GM23338 (cell line): ENCODE measurements at regions not wholly inside any gene's neighbourhood (a gene's known extent, or its start where the extent isn't known, plus 50 kb on each side); places are given as distances from the start of the nearest gene placed in this dataset.

Experiments
- ATAC-seq: fragments of 200-7000 bp; cut with Tn5 transposase; 3 replicates; pipeline ENCODE4 v1.9.1; 2020
- DNase-seq: peaks from one replicate; pipeline ENCODE4 v3.0.0-alpha.2; 2015; ENCODE audit warnings: low spot score
- H2AFZ ChIP-seq: fragments of 200-600 bp; sonication (generic); 2 replicates; pipeline ENCODE4 v1.8.0; 2016; ENCODE audit warnings: antibody characterized with exemption, mild to moderate bottlenecking, moderate library complexity
- H3F3A ChIP-seq: fragments of 200-600 bp; sonication (generic); replicated peaks from 2 replicates; pipeline ENCODE4 v1.8.0; 2017; ENCODE audit warnings: antibody characterized with exemption, mixed run types, low read depth
- H3K27ac ChIP-seq: fragments of 200-600 bp; sonication (generic); 2 replicates; pipeline ENCODE4 v1.6.1; 2016; ENCODE audit warnings: low read depth
- H3K27me3 ChIP-seq: fragments of 200-600 bp; sonication (generic); 2 replicates; pipeline ENCODE4 v1.8.0; 2016; ENCODE audit warnings: mild to moderate bottlenecking, mixed run types, moderate library complexity; ENCODE audit not compliant: insufficient read depth
- H3K36me3 ChIP-seq: fragments of 200-600 bp; sonication (generic); 2 replicates; pipeline ENCODE4 v1.8.0; 2016; ENCODE audit warnings: mild to moderate bottlenecking; ENCODE audit not compliant: insufficient read depth
- H3K4me1 ChIP-seq: fragments of 200-600 bp; sonication (generic); 2 replicates; pipeline ENCODE4 v1.8.0; 2016; ENCODE audit warnings: mild to moderate bottlenecking, moderate library complexity; ENCODE audit not compliant: insufficient read depth
- H3K4me2 ChIP-seq: fragments of 200-600 bp; sonication (generic); 2 replicates; pipeline ENCODE4 v1.7.1; 2017; ENCODE audit warnings: mixed run types
- H3K4me3 ChIP-seq: fragments of 200-600 bp; sonication (generic); 2 replicates; pipeline ENCODE4 v1.6.1; 2016; ENCODE audit warnings: mixed run types
- H3K79me2 ChIP-seq: fragments of 200-600 bp; sonication (generic); replicated peaks from 2 replicates; pipeline ENCODE4 v1.8.0; 2017; ENCODE audit warnings: mild to moderate bottlenecking; ENCODE audit not compliant: insufficient read depth
- H3K9me2 ChIP-seq: fragments of 200-600 bp; sonication (generic); 2 replicates; pipeline ENCODE4 v1.8.0; 2017; ENCODE audit not compliant: insufficient read depth
- H4K20me1 ChIP-seq: fragments of 200-600 bp; sonication (generic); replicated peaks from 2 replicates; pipeline ENCODE4 v1.8.0; 2017; ENCODE audit warnings: mild to moderate bottlenecking; ENCODE audit not compliant: insufficient read depth
- H3K27ac Mint-ChIP-seq: 2 replicates; pipeline ENCODE4 v1.8.0; 2020; ENCODE audit warnings: inconsistent platforms, mild to moderate bottlenecking, moderate library complexity, mixed read lengths
- H3K27me3 Mint-ChIP-seq: 3 replicates; pipeline ENCODE4 v1.8.0; 2022; ENCODE audit warnings: low read depth, mild to moderate bottlenecking, moderate library complexity, mixed read lengths, inconsistent platforms; ENCODE audit not compliant: insufficient read depth, poor library complexity
- H3K36me3 Mint-ChIP-seq: 3 replicates; pipeline ENCODE4 v1.8.0; 2021; ENCODE audit warnings: low read depth, mild to moderate bottlenecking, inconsistent platforms, moderate library complexity, mixed read lengths
- H3K4me1 Mint-ChIP-seq: 3 replicates; pipeline ENCODE4 v1.8.0; 2020; ENCODE audit warnings: mild to moderate bottlenecking, inconsistent platforms, mixed read lengths
- H3K4me3 Mint-ChIP-seq: 3 replicates; pipeline ENCODE4 v1.8.0; 2021; ENCODE audit warnings: moderate library complexity, mild to moderate bottlenecking, inconsistent platforms, mixed read lengths
- H3K9me3 Mint-ChIP-seq: 3 replicates; pipeline ENCODE4 v1.8.0; 2020; ENCODE audit warnings: moderate library complexity, mild to moderate bottlenecking, inconsistent platforms, mixed read lengths
- CREB1 ChIP-seq: fragments of 250-450 bp; sonication (Bioruptor Pico); IDR thresholded peaks from 2 replicates; pipeline ENCODE4 v1.5.0; 2020; ENCODE audit warnings: low read depth, mild to moderate bottlenecking, moderate library complexity
- CTCF ChIP-seq, 2 experiments: fragments of 200-600 bp in 1 of 2; sonication (generic) in 1 of 2; conservative IDR thresholded peaks; 2 replicates each; pipeline versions ENCODE4 v1.5.1 to v1.6.1; 2016 to 2017; ENCODE audit warnings: antibody characterized with exemption in 2 of 2, low read depth in 2 of 2, mild to moderate bottlenecking in 2 of 2, moderate library complexity in 1 of 2
- ETS1 ChIP-seq: IDR thresholded peaks from 2 replicates; pipeline ENCODE4 v1.6.1; 2016; ENCODE audit warnings: antibody characterized with exemption
- EZH2 ChIP-seq: fragments of 200-600 bp; sonication (generic); IDR thresholded peaks from one replicate; pipeline ENCODE4 v1.8.0; 2017; ENCODE audit warnings: antibody characterized with exemption, mild to moderate bottlenecking, low read depth; ENCODE audit not compliant: unreplicated experiment
- EZH2phosphoT487 ChIP-seq: fragments of 200-600 bp; sonication (generic); IDR thresholded peaks from one replicate; pipeline ENCODE4 v1.8.1; 2018; ENCODE audit warnings: antibody characterized with exemption; ENCODE audit not compliant: unreplicated experiment
- JUNB ChIP-seq: IDR thresholded peaks from one replicate; pipeline ENCODE4 v1.6.1; 2016; ENCODE audit warnings: antibody characterized with exemption; ENCODE audit not compliant: unreplicated experiment
- NANOG ChIP-seq: IDR thresholded peaks from 2 replicates; pipeline ENCODE4 v1.6.1; 2016; ENCODE audit warnings: antibody characterized with exemption, borderline replicate concordance
- POLR2AphosphoS5 ChIP-seq: IDR thresholded peaks from 2 replicates; pipeline ENCODE4 v1.6.1; 2016; ENCODE audit warnings: antibody characterized with exemption, low read depth
- REST ChIP-seq: IDR thresholded peaks from one replicate; pipeline ENCODE4 v1.6.1; 2018; ENCODE audit warnings: antibody characterized with exemption; ENCODE audit not compliant: unreplicated experiment
- STAT1 ChIP-seq: IDR thresholded peaks from one replicate; pipeline ENCODE4 v1.6.1; 2016; ENCODE audit warnings: antibody characterized with exemption; ENCODE audit not compliant: unreplicated experiment
- ZNF114 ChIP-seq: fragments of 250-450 bp; sonication (Bioruptor Pico); IDR thresholded peaks from 2 replicates; pipeline ENCODE4 v1.5.0; 2020; ENCODE audit warnings: mild to moderate bottlenecking, moderate library complexity
- ZNF331 ChIP-seq: fragments of 250-450 bp; sonication (Bioruptor Pico); IDR thresholded peaks from 2 replicates; pipeline ENCODE4 v1.5.0; 2020; ENCODE audit warnings: low read depth, mild to moderate bottlenecking, moderate library complexity
- ZNF462 ChIP-seq: fragments of 250-450 bp; sonication (Bioruptor Pico); IDR thresholded peaks from 2 replicates; pipeline ENCODE4 v1.5.0; 2020; ENCODE audit warnings: mild to moderate bottlenecking, moderate library complexity

- H3K27me3 Mint-ChIP-seq = peaks cover 4% of the 10 kb centered on the region
- H3K4me1 Mint-ChIP-seq = peaks cover 2% of the 10 kb centered on the region; the same call in 1 of the 3 replicates
- Histone ChIP-seq H3K9me2 (0 out of 2 replicates have a peak, but pooled peaks cover 4% of the 10 kb centered on the region), H3K4me3 (no peak overlapping the region), H3K4me1 (peaks cover 7% of the 10 kb centered on the region; the same call in 1 of the 2 replicates), H3K36me3 (no peaks in the 10 kb centered on the region), H4K20me1 (no peaks in the 10 kb centered on the region), H2AFZ (no peak overlapping the region), H3K27ac (no peak overlapping the region), H3K27me3 (no peaks in the 10 kb centered on the region), H3K4me2 (no peak overlapping the region), H3F3A (no peaks in the 10 kb centered on the region), H3K79me2 (no peaks in the 10 kb centered on the region)
- H3K27ac Mint-ChIP-seq = peak overlapping the region; percentile 14
- DNase-seq (no peak), ATAC-seq (no peak)
- no peaks in the 10 kb centered on the region for H3K36me3 Mint-ChIP-seq
- no peaks in the 10 kb centered on the region for H3K9me3 Mint-ChIP-seq
- TF ChIP-seq ZNF114 (CRISPR knock-in tag) (no peak), NANOG (no peak), JUNB (no peak), EZH2phosphoT487 (no peak), STAT1 (no peak), POLR2AphosphoS5 (no peak), ZNF331 (CRISPR knock-in tag) (no peak), REST (no peak), EZH2 (no peak), ETS1 (no peak), CREB1 (no peak), ZNF462 (CRISPR knock-in tag) (no peak), CTCF (conservative IDR thresholded peaks at IDR 0.05; ENCODE audit: low read depth in 2 of 2) (no peak)
- H3K4me3 Mint-ChIP-seq = no peak overlapping the region
These were observed 583.4 kb upstream of the LRRTM1 start for GRCh38 chr2:80887841-80888378.
